Peyer's patch (tissue), 4 donors: ENCODE measurements at regions not wholly inside any gene's neighbourhood (a gene's known extent, or its start where the extent isn't known, plus 50 kb on each side); places are given as distances from the start of the nearest gene placed in this dataset.

Experiments used
- DNase-seq, 3 donors: peaks; one replicate each; pipeline ENCODE4 v3.0.0-alpha.2; 2017 to 2019
- H3K27ac ChIP-seq, 4 donors: fragments of 200-600 bp; sonication (generic); one replicate each; pipeline ENCODE4 v1.5.1; 2016 to 2019
- H3K27me3 ChIP-seq, 2 donors: fragments of 200-600 bp; sonication (generic); one replicate each; pipeline ENCODE4 v1.5.1; 2019
- H3K36me3 ChIP-seq, 3 donors: fragments of 200-600 bp; sonication (generic); one replicate each; pipeline ENCODE4 v1.5.1; 2016 to 2019
- H3K4me1 ChIP-seq, 4 donors: fragments of 200-600 bp; sonication (generic); one replicate each; pipeline ENCODE4 v1.5.1; 2016 to 2019
- H3K4me3 ChIP-seq, 4 donors: fragments of 200-600 bp; sonication (generic); 1 replicate in 3 of 4; 2 replicates in 1 of 4; pipeline ENCODE4 v1.5.1; 2016 to 2019; ENCODE audit warnings: mild to moderate bottlenecking in 1 of 4
- H3K9me3 ChIP-seq, 4 donors: fragments of 200-600 bp; sonication (generic); one replicate each; pipeline ENCODE4 v1.5.1; 2016 to 2019; ENCODE audit warnings: mild to moderate bottlenecking in 1 of 4
- POLR2A ChIP-seq, 2 donors: fragments of 450-650 bp; IDR thresholded peaks; one replicate each; pipeline ENCODE4 v1.5.1; 2017; ENCODE audit warnings: antibody characterized with exemption in 2 of 2, mild to moderate bottlenecking in 2 of 2, moderate library complexity in 2 of 2
- TF ChIP-seq, protein P1 (sequence below), 6 experiments: fragments of 450-650 bp in 4 of 6; fragments of 200-600 bp in 2 of 6; sonication (generic) in 1 of 6; IDR thresholded peaks; one replicate each; pipeline ENCODE4 v1.5.1; 2017 to 2019; ENCODE audit warnings: antibody characterized with exemption in 6 of 6, mild to moderate bottlenecking in 3 of 6, moderate library complexity in 1 of 6

DNA sequence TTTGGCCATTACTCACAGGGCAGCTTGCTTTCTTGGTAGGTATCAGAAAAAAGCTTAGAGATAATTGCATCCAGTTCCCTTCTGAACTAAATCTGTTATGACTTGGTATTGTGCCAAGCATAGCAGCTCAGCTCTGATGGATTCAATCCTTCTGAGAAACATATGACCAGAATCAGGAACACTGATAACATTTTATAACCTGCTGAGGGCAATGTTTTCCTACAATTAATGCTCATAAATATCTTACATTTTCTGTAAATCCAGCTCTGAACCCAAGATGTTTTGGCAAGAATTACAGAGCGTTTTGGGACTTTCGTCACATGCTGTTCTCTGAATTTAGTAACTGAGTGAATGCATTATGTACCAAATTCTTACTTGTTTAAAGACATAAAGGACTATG lies 167.8 kb downstream of the KIF20B start:
- DNase-seq = no peak
- no peaks in the 10 kb centered on the region for H3K9me3 ChIP-seq
- no peaks in the 10 kb centered on the region for H3K4me1 ChIP-seq
- H3K27ac ChIP-seq = no peak overlapping the region
- H3K4me3 ChIP-seq = no peak overlapping the region
- H3K36me3 ChIP-seq = no peaks in the 10 kb centered on the region
- no peak for TF ChIP-seq POLR2A (IDR thresholded peaks at IDR 0.05)
- TF ChIP-seq, protein P1, sequence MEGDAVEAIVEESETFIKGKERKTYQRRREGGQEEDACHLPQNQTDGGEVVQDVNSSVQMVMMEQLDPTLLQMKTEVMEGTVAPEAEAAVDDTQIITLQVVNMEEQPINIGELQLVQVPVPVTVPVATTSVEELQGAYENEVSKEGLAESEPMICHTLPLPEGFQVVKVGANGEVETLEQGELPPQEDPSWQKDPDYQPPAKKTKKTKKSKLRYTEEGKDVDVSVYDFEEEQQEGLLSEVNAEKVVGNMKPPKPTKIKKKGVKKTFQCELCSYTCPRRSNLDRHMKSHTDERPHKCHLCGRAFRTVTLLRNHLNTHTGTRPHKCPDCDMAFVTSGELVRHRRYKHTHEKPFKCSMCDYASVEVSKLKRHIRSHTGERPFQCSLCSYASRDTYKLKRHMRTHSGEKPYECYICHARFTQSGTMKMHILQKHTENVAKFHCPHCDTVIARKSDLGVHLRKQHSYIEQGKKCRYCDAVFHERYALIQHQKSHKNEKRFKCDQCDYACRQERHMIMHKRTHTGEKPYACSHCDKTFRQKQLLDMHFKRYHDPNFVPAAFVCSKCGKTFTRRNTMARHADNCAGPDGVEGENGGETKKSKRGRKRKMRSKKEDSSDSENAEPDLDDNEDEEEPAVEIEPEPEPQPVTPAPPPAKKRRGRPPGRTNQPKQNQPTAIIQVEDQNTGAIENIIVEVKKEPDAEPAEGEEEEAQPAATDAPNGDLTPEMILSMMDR (IDR thresholded peaks at IDR 0.05) = no peak
- no peaks in the 10 kb centered on the region for H3K27me3 ChIP-seq

DNA sequence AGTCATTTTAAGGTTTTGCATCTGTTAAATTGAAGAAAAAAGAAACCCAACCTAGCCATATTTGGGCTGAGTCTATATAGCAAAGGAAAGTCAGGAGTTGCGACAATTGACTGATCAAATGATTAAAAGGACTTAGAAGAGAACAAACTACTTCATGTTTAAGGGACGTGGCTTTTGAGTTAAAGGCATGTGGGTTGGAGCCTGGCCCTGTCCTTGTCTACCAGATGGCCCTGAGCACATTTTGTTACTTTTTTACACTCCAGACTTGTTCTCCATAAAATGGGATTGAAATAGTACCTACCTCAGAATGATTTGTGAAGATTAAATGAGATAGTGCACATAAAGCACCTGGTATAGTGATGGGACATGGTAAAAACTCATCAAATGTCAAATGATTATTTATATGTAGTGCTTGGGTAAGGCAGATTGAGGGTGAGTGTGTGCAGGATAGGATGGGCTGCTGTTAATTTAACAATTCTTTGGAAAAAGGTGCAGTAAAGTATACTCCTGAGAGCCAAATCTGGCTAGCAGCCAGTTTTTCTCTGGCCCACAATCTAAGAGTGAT lies 168.3 kb downstream of the KIF20B start:
- no peaks in the 10 kb centered on the region for H3K9me3 ChIP-seq
- no peaks in the 10 kb centered on the region for H3K36me3 ChIP-seq
- no peak overlapping the region for H3K4me3 ChIP-seq
- no peak overlapping the region for H3K27ac ChIP-seq
- no peaks in the 10 kb centered on the region for H3K4me1 ChIP-seq
- TF ChIP-seq POLR2A (IDR thresholded peaks at IDR 0.05) = no peak
- TF ChIP-seq, protein P1 (IDR thresholded peaks at IDR 0.05) = no peak
- no peaks in the 10 kb centered on the region for H3K27me3 ChIP-seq
- DNase-seq = no peak

DNA sequence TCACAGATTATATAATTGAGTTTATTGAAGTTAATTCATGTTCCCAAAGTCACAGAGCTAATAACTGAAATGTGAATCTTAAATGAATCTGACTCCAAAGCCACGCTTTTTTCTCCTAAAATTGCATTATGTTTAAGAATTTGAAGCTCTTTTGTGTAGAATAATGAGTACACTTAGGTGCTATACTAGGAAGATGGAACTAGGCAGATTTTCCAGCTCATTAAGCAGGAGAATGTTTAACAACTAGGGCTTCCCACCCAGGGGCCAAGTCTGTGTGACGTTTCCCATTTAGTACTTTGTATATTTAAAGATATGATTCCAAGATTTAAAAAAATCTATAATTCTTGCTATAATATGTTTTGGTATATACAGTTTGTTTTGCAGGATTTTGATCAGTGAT lies 169.5 kb downstream of the KIF20B start:
- Histone ChIP-seq H3K36me3 (no peaks in the 10 kb centered on the region), H3K4me3 (no peak overlapping the region), H3K27me3 (no peaks in the 10 kb centered on the region), H3K4me1 (no peaks in the 10 kb centered on the region), H3K9me3 (no peaks in the 10 kb centered on the region), H3K27ac (no peak overlapping the region)
- no peak for DNase-seq
- TF ChIP-seq, protein P1 (IDR thresholded peaks at IDR 0.05) = no peak

DNA sequence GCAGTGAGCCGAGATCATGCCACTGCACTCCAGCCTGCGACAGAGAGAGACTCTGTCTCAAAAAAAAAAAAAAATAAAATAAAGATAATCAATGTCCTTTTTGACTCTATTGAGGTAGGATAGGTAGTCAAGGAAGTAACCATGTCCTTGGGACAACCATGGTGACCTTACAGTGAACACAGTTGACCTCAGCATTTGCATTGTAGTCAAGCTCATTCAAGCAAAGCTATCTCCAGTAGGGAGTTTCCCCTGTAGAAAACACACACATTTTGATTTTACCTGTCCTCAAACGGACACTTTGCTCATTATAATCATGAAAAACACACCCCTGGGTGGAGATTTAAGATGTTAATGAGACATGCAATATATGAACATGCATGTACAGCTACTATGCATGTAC lies 171.7 kb downstream of the KIF20B start:
- Histone ChIP-seq H3K36me3 (no peaks in the 10 kb centered on the region), H3K27me3 (no peaks in the 10 kb centered on the region), H3K27ac (no peak overlapping the region), H3K4me1 (no peaks in the 10 kb centered on the region), H3K4me3 (no peak overlapping the region), H3K9me3 (no peaks in the 10 kb centered on the region)
- no peak for DNase-seq
- no peak for TF ChIP-seq POLR2A (IDR thresholded peaks at IDR 0.05)
- TF ChIP-seq, protein P1 (IDR thresholded peaks at IDR 0.05) = no peak

DNA sequence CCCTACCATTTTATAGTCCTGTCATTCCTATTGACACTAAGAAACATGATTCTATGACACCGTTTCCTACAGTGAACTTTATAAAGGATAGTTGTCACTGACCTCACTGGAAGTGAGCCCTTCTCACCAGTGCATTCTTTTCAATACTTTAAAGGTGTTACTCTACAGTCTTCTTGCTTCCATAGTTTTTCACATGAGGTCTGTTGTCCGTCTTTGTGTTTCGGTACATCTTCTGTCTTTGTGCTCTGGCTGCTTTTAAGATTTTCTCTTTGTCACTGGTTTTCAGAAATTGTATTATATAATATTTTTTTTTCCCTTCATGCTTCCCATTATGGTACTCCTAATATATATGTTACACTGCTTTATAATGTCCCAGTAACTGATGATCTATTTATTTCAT lies 174.2 kb downstream of the KIF20B start:
- H3K27me3 ChIP-seq = no peaks in the 10 kb centered on the region
- TF ChIP-seq POLR2A (IDR thresholded peaks at IDR 0.05) = no peak
- TF ChIP-seq, protein P1 (IDR thresholded peaks at IDR 0.05) = no peak
- no peaks in the 10 kb centered on the region for H3K4me1 ChIP-seq
- no peak for DNase-seq
- H3K36me3 ChIP-seq = no peaks in the 10 kb centered on the region
- no peaks in the 10 kb centered on the region for H3K9me3 ChIP-seq
- no peak overlapping the region for H3K27ac ChIP-seq
- H3K4me3 ChIP-seq = no peak overlapping the region

DNA sequence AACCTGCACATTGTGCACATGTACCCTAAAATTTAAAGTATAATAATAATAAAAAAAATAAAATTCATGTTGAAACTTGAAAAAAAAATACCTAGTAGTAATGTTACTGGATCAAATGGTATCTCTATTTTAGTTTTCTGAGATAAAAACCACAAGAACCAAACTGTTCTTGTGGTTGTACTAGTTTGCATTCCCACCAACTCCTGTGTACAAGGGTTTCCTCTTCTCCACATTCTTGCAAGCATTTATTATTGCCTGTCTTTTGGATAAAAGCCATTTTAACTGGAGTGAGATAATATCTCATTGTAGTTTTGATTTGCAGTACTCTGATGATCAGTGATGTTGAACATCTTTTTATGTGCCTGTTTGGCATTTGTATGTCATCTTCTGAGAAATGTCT lies 177.7 kb downstream of the KIF20B start:
- Histone ChIP-seq H3K4me1 (no peaks in the 10 kb centered on the region), H3K4me3 (no peak overlapping the region), H3K27ac (no peak overlapping the region), H3K27me3 (no peaks in the 10 kb centered on the region), H3K9me3 (no peaks in the 10 kb centered on the region), H3K36me3 (no peaks in the 10 kb centered on the region)
- TF ChIP-seq, protein P1 (IDR thresholded peaks at IDR 0.05) = no peak
- TF ChIP-seq POLR2A (IDR thresholded peaks at IDR 0.05) = no peak
- DNase-seq = no peak
